ENCODE measurements at regions not wholly inside any gene's neighbourhood (a gene's known extent, or its start where the extent isn't known, plus 50 kb on each side); places are given as distances from the start of the nearest gene placed in this dataset.
"Not testable (repeated sequence)": the region's sequence is repeated elsewhere in the genome, so short reads cannot be mapped to it uniquely, and the experiment has no call there.

DNA sequence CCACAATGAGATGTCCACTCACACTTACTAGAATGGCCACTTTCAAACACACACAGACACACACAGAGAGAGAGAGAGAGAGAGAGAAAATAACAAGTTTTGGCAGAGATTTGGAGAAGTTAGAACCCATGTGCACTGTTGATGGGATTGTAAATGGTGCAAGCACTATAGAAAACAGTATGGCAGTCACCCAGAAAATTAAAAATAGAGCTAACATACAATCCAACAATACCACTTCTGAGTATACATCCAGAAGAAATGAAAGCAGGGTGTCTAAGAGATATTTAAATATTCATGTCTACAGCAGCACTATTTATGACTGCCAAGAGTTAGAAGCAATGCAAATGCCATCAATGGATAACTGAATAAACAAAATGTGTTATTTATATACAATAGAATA lies 359.9 kb upstream of the COX7C start:
- no peak for TF ChIP-seq CTCF (conservative IDR thresholded peaks at IDR 0.05; ENCODE audit: low read depth, low read length)
- DNase-seq (ENCODE audit: low read depth), result no peak
- no peak overlapping the region for H3K4me3 ChIP-seq (ENCODE audit: low read length)

DNA sequence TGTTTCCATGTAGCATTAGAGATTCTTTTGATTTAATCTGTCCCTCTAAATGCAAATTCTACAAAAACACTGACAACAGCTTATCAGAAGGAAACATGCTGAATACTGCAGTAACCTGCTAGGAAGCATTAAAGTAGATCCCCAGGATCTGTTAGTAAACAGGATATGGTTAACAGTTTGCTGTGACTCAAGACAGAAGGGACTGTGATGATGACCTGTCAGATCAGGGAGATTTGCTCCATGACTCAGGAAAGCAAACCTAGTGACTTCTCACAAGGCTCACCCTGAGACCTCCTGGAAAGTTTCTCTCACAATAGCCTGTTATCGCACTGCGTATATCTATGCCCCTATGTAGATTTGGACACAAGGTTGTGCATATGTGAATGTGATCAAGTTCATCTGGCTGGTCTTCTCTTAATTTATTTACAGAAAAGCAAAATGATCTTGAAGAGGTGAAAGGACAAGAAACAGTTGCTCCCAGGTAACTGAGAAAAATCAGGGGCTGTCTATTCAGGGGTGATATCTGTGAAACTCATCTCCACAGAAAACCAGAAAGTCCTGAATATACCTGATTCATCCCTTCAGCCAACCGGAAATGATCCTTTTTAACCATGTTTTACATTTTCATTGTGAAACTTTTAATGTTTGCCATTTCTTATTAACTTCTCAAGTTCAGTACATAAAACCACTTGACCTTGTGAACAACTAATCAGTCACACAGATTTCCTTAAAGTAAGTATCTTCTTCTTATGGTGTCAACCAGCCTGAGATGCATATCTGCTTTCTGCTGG lies 333.1 kb upstream of the COX7C start:
- not testable (repeated sequence) for H3K4me3 ChIP-seq (ENCODE audit: low read length); DNase-seq (ENCODE audit: low read depth)

DNA sequence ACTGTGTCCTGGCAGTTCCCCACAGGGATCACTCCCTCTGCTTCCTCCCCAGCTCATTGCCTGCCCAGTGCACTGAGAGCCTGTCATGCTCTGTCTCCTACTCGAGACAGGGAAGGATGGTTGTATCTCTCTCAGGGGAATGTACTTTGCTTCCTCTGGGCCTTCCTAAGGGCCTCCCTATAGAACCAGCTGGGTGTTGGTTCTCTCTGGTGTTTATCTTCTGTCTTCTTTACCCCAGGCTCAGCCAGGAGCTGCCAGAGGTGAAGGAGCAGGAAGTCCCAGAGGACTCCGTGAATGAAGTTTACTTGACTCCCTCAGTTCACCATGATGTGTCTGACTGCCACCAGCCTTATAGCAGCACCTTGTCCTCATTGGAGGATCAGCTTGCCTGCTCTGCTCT lies 330.3 kb upstream of the COX7C start:
- H3K4me3 ChIP-seq (ENCODE audit: low read length); DNase-seq (ENCODE audit: low read depth): not testable (repeated sequence)

- DNase-seq (ENCODE audit: low read depth); H3K4me3 ChIP-seq (ENCODE audit: low read length): not testable (repeated sequence)
These were observed 328.0 kb upstream of the COX7C start for GRCh38 chr5:86289786-86290185.

GRCh38 chr5:86292811-86293210 lies 324.9 kb upstream of the COX7C start:
- not testable (repeated sequence) for DNase-seq (ENCODE audit: low read depth); H3K4me3 ChIP-seq (ENCODE audit: low read length)

DNA sequence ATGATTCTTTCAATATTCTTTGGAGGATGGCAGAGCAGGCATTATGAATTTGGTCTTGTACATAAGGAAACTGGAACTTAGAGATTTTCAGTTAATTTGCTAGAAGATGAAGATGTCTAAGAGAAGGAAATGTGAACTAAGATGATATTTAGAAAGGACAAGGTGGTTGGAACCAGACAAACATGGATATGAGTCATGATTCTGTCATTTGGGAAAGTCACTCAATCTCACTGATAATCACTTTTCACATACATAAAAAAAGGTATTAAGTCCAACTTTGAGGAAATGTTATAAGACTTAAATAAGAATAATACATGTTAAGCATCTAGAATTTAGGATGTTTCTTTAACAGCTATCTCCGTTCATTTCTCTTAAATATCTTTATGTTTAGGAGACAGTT lies 315.1 kb upstream of the COX7C start:
- not testable (repeated sequence) for DNase-seq (ENCODE audit: low read depth); H3K4me3 ChIP-seq (ENCODE audit: low read length)

- DNase-seq (ENCODE audit: low read depth), result not testable (repeated sequence)
These were observed 312.7 kb upstream of the COX7C start for GRCh38 chr5:86305050-86305449.

GRCh38 chr5:86314951-86315350 lies 302.8 kb upstream of the COX7C start:
- H3K4me3 ChIP-seq (ENCODE audit: low read length), result no peak overlapping the region
- no peak for DNase-seq (ENCODE audit: low read depth)
- no peak for TF ChIP-seq CTCF (conservative IDR thresholded peaks at IDR 0.05; ENCODE audit: low read depth, low read length)

More at GRCh38 chr5:86305050-86305449, 312.7 kb upstream of the COX7C start:
- peak; percentile 46 for TF ChIP-seq CTCF (conservative IDR thresholded peaks at IDR 0.05; ENCODE audit: low read depth, low read length)
- not testable (repeated sequence) for H3K4me3 ChIP-seq (ENCODE audit: low read length)

- no peak overlapping the region for H3K4me3 ChIP-seq (ENCODE audit: low read length)
- TF ChIP-seq CTCF (conservative IDR thresholded peaks at IDR 0.05; ENCODE audit: low read depth, low read length), result no peak
- DNase-seq (ENCODE audit: low read depth), result no peak
These were observed 297.5 kb upstream of the COX7C start for GRCh38 chr5:86320266-86320665.

GRCh38 chr5:86329318-86329717 lies 288.4 kb upstream of the COX7C start:
- H3K4me3 ChIP-seq (ENCODE audit: low read length), result no peak overlapping the region
- no peak for DNase-seq (ENCODE audit: low read depth)
- TF ChIP-seq CTCF (conservative IDR thresholded peaks at IDR 0.05; ENCODE audit: low read depth, low read length), result no peak

Measured in retinal pigment epithelial cell (primary cell).